Neural progenitor cell (in vitro differentiated cells): ENCODE measurements at regions not wholly inside any gene's neighbourhood (a gene's known extent, or its start where the extent isn't known, plus 50 kb on each side); places are given as distances from the start of the nearest gene placed in this dataset.

ENCODE experiments used
- CTCF ChIP-seq: fragments of 200-600 bp; sonication (generic); IDR thresholded peaks from 2 replicates; pipeline ENCODE4 v1.5.1; 2017; ENCODE audit warnings: antibody characterized with exemption, mild to moderate bottlenecking
- EZH2 ChIP-seq: fragments of 200-600 bp; sonication (generic); IDR thresholded peaks from 2 replicates; pipeline ENCODE4 v1.6.1; 2017; ENCODE audit warnings: antibody characterized with exemption, mild to moderate bottlenecking, moderate library complexity
- EZH2phosphoT487 ChIP-seq: fragments of 200-600 bp; sonication (generic); IDR thresholded peaks from 2 replicates; pipeline ENCODE4 v1.6.1; 2017; ENCODE audit warnings: antibody characterized with exemption

DNA sequence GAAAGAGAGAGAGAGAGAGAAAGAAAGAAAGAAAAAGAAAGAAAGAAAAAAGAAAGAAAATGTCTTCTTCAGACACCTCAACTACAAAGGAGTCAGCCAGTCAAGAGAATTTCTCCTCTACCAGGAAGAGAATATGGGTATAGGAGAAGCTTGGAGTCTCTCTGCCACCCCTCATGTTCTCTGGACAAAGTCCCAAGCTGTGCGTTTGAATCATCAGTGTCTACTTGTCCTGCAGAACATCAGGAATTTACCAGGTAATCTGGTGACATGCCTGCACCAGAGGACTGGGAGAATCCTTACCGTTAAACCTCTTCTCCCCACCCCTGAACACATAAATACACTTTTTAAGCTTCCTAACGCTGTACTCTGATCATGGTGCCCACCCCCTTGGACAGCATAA, 119.5 kb downstream of the TM9SF2 start:
- no peak for TF ChIP-seq CTCF
- TF ChIP-seq EZH2phosphoT487: no peak
- TF ChIP-seq EZH2: no peak
